Transverse colon (tissue), 3 donors: ENCODE measurements at regions not wholly inside any gene's neighbourhood (a gene's known extent, or its start where the extent isn't known, plus 50 kb on each side); places are given as distances from the start of the nearest gene placed in this dataset.

ENCODE experiments used
- POLR2A ChIP-seq: fragments of 450-650 bp; IDR thresholded peaks from one replicate; pipeline ENCODE4 v1.6.1; 2016; ENCODE audit warnings: antibody characterized with exemption, mild to moderate bottlenecking, moderate library complexity
- TF ChIP-seq, protein P1 (sequence below), 5 experiments: fragments of 200-600 bp in 3 of 5; fragments of 450-650 bp in 2 of 5; sonication (generic) in 3 of 5; IDR thresholded peaks; 1 replicate in 2 of 5; 2 replicates in 3 of 5; pipeline ENCODE4 v1.5.1; 2016 to 2017; ENCODE audit warnings: antibody characterized with exemption in 5 of 5, inconsistent platforms in 3 of 5, mild to moderate bottlenecking in 2 of 5, moderate library complexity in 1 of 5

DNA sequence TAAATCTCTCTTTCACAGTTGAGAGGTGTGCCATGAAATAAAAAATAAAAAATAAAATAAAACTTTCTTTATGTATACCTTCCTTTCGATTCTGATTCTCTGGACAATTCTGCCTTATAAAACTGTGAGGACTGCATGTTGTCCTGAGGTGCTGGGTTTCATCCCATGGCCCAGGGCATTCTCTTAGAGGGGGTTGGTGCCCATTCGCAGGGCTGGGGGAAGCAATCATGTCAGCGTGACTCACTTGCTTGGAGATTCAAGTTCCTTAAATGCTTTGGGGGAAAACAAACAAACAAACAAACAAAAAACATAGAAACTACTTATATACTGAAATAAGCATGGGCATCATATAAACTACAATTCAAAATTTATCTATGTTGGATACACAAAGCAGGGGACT, 122.0 kb upstream of the ST6GAL2 start:
- TF ChIP-seq, protein P1, sequence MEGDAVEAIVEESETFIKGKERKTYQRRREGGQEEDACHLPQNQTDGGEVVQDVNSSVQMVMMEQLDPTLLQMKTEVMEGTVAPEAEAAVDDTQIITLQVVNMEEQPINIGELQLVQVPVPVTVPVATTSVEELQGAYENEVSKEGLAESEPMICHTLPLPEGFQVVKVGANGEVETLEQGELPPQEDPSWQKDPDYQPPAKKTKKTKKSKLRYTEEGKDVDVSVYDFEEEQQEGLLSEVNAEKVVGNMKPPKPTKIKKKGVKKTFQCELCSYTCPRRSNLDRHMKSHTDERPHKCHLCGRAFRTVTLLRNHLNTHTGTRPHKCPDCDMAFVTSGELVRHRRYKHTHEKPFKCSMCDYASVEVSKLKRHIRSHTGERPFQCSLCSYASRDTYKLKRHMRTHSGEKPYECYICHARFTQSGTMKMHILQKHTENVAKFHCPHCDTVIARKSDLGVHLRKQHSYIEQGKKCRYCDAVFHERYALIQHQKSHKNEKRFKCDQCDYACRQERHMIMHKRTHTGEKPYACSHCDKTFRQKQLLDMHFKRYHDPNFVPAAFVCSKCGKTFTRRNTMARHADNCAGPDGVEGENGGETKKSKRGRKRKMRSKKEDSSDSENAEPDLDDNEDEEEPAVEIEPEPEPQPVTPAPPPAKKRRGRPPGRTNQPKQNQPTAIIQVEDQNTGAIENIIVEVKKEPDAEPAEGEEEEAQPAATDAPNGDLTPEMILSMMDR (IDR thresholded peaks at IDR 0.05) = no peak
- no peak for TF ChIP-seq POLR2A
